ENCODE measurements at regions not wholly inside any gene's neighbourhood (a gene's known extent, or its start where the extent isn't known, plus 50 kb on each side); places are given as distances from the start of the nearest gene placed in this dataset.

- no peak for DNase-seq
- no peaks in the 10 kb centered on the region for H3F3A ChIP-seq (ENCODE audit: insufficient read depth, low read length)
- TF ChIP-seq EZH2phosphoT487 (IDR thresholded peaks at IDR 0.05; ENCODE audit: low read length) (no peak), EZH2 (optimal IDR thresholded peaks at IDR 0.05; ENCODE audit: low read depth, low read length) (no peak)
- TF ChIP-seq, protein P1, sequence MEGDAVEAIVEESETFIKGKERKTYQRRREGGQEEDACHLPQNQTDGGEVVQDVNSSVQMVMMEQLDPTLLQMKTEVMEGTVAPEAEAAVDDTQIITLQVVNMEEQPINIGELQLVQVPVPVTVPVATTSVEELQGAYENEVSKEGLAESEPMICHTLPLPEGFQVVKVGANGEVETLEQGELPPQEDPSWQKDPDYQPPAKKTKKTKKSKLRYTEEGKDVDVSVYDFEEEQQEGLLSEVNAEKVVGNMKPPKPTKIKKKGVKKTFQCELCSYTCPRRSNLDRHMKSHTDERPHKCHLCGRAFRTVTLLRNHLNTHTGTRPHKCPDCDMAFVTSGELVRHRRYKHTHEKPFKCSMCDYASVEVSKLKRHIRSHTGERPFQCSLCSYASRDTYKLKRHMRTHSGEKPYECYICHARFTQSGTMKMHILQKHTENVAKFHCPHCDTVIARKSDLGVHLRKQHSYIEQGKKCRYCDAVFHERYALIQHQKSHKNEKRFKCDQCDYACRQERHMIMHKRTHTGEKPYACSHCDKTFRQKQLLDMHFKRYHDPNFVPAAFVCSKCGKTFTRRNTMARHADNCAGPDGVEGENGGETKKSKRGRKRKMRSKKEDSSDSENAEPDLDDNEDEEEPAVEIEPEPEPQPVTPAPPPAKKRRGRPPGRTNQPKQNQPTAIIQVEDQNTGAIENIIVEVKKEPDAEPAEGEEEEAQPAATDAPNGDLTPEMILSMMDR (IDR thresholded peaks at IDR 0.05; ENCODE audit: low read length): no peak
- H2AFZ ChIP-seq (ENCODE audit: low read length): no peak overlapping the region
- no peaks in the 10 kb centered on the region for H3K79me2 ChIP-seq (ENCODE audit: low read length)
- no peaks in the 10 kb centered on the region for H3K9me2 ChIP-seq (replicated peaks; ENCODE audit: insufficient read depth, low read length)
- H3K4me3 ChIP-seq (ENCODE audit: low read length): no peak overlapping the region
- no peak overlapping the region for H3K27ac ChIP-seq (ENCODE audit: low read length)
- H3K4me2 ChIP-seq (ENCODE audit: low read depth, low read length): no peak overlapping the region
- H4K20me1 ChIP-seq (ENCODE audit: insufficient read depth, low read length): no peaks in the 10 kb centered on the region
- H3K36me3 ChIP-seq (replicated peaks; ENCODE audit: insufficient read depth, low read length): no peaks in the 10 kb centered on the region
- peaks cover 5% of the 10 kb centered on the region; the same call in 1 of the 2 replicates for H3K4me1 ChIP-seq (ENCODE audit: low read length)
- H3K9me3 ChIP-seq (replicated peaks; ENCODE audit: insufficient read depth, low read length): no peaks in the 10 kb centered on the region
- H3K27me3 ChIP-seq (replicated peaks; ENCODE audit: insufficient read depth, low read length): no peaks in the 10 kb centered on the region
- no peak overlapping the region for H3K9ac ChIP-seq (ENCODE audit: low read length)
Observed at GRCh38 chr7:10724449-10724848, 249.2 kb upstream of the PHF14 start.

- no peaks in the 10 kb centered on the region for H3F3A ChIP-seq (ENCODE audit: insufficient read depth, low read length)
- no peak for DNase-seq
- no peaks in the 10 kb centered on the region for H3K9me3 ChIP-seq (replicated peaks; ENCODE audit: insufficient read depth, low read length)
- no peak overlapping the region for H3K27ac ChIP-seq (ENCODE audit: low read length)
- H3K9me2 ChIP-seq (replicated peaks; ENCODE audit: insufficient read depth, low read length): 0 out of 2 replicates have a peak, but pooled peaks cover 3% of the 10 kb centered on the region
- H3K79me2 ChIP-seq (ENCODE audit: low read length): no peaks in the 10 kb centered on the region
- H2AFZ ChIP-seq (ENCODE audit: low read length): no peak overlapping the region
- no peak overlapping the region for H3K9ac ChIP-seq (ENCODE audit: low read length)
- no peaks in the 10 kb centered on the region for H3K4me1 ChIP-seq (ENCODE audit: low read length)
- H3K4me3 ChIP-seq (ENCODE audit: low read length): no peak overlapping the region
- no peak overlapping the region for H3K4me2 ChIP-seq (ENCODE audit: low read depth, low read length)
- no peaks in the 10 kb centered on the region for H3K27me3 ChIP-seq (replicated peaks; ENCODE audit: insufficient read depth, low read length)
- TF ChIP-seq EZH2 (optimal IDR thresholded peaks at IDR 0.05; ENCODE audit: low read depth, low read length) (no peak), EZH2phosphoT487 (IDR thresholded peaks at IDR 0.05; ENCODE audit: low read length) (no peak)
- TF ChIP-seq, protein P1 (IDR thresholded peaks at IDR 0.05; ENCODE audit: low read length): no peak
- no peaks in the 10 kb centered on the region for H3K36me3 ChIP-seq (replicated peaks; ENCODE audit: insufficient read depth, low read length)
- H4K20me1 ChIP-seq (ENCODE audit: insufficient read depth, low read length): no peaks in the 10 kb centered on the region
Observed at GRCh38 chr7:10727636-10728035, 246.0 kb upstream of the PHF14 start.

DNA sequence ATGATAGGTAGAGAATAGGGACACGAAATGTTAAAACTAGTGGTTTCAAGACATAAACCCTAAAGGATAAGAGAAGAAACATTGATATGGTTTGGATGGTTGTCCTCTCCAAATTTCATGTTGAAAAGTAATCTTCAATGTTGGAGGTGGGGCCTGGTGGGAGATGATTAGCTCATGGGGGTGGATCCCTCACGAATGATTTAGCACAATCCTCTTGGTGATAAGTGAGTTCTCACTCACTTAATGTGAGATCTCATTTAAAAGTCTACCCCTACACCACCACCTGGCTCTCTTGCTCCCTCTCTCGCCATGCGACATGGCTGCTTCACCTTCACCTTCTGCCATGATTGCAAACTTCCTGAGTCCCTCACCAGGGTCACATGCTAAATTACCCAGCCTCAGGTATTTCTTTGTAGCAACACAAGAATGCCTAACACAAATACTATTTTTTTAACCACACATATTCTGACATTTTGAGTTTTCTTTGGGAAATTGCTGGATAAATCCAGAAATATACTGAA, 242.4 kb upstream of the PHF14 start:
- no peak overlapping the region for H3K4me3 ChIP-seq (ENCODE audit: low read length)
- H3K9ac ChIP-seq (ENCODE audit: low read length): no peak overlapping the region
- no peak overlapping the region for H2AFZ ChIP-seq (ENCODE audit: low read length)
- no peaks in the 10 kb centered on the region for H3K79me2 ChIP-seq (ENCODE audit: low read length)
- no peak for TF ChIP-seq EZH2 (optimal IDR thresholded peaks at IDR 0.05; ENCODE audit: low read depth, low read length)
- TF ChIP-seq EZH2phosphoT487 (IDR thresholded peaks at IDR 0.05; ENCODE audit: low read length): no peak
- TF ChIP-seq, protein P1 (IDR thresholded peaks at IDR 0.05; ENCODE audit: low read length): no peak
- H4K20me1 ChIP-seq (ENCODE audit: insufficient read depth, low read length): no peaks in the 10 kb centered on the region
- H3K9me2 ChIP-seq (replicated peaks; ENCODE audit: insufficient read depth, low read length): 0 out of 2 replicates have a peak, but pooled peaks cover 3% of the 10 kb centered on the region
- no peak overlapping the region for H3K27ac ChIP-seq (ENCODE audit: low read length)
- H3F3A ChIP-seq (ENCODE audit: insufficient read depth, low read length): no peaks in the 10 kb centered on the region
- no peaks in the 10 kb centered on the region for H3K27me3 ChIP-seq (replicated peaks; ENCODE audit: insufficient read depth, low read length)
- H3K4me2 ChIP-seq (ENCODE audit: low read depth, low read length): no peak overlapping the region
- no peaks in the 10 kb centered on the region for H3K36me3 ChIP-seq (replicated peaks; ENCODE audit: insufficient read depth, low read length)
- no peak for DNase-seq
- H3K4me1 ChIP-seq (ENCODE audit: low read length): no peaks in the 10 kb centered on the region
- H3K9me3 ChIP-seq (replicated peaks; ENCODE audit: insufficient read depth, low read length): no peaks in the 10 kb centered on the region

All from MM.1S (cell line).